Stimulated activated CD4-positive, alpha-beta T cell treated with anti-CD3 and anti-CD28 coated beads, Interleukin-4, amount 100 ng/mL, for 4 hours (primary cell): ENCODE measurements at regions not wholly inside any gene's neighbourhood (a gene's known extent, or its start where the extent isn't known, plus 50 kb on each side); places are given as distances from the start of the nearest gene placed in this dataset.

Experiments
- DNase-seq, 2 experiments: peaks; one replicate each; pipeline ENCODE4 v3.0.0-alpha.2; 2020

DNA sequence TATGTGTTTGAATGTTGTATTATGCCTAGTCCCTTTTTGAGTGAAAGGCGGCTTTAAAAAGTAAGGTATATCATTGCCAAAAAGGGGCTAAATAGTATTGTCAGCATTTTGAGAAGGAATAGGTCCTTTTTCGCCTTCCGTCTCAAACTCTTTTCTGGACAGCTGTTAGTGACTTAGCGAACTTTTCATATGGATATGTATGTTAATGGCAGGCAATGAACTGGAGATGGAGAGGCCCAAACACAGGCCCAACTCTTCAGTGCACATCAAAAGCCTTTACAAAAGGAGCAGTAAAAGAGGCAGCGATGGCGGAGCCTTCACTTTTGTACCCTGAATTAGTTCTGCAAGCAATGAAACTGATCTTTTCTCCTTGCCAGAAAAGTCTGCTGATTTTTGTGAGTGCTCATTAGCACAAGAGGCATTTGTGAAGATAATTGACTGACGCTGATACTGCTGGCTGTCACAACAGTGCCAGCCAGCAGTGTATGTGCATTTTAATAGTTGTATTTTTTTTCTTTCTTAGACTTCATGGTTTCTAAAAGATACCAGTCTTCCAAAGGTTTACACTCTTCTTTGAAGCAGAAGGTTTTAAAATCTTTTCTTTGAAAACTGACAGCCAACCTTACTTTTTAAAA, 243.7 kb upstream of the SP8 start:
- DNase-seq, result no peak

DNA sequence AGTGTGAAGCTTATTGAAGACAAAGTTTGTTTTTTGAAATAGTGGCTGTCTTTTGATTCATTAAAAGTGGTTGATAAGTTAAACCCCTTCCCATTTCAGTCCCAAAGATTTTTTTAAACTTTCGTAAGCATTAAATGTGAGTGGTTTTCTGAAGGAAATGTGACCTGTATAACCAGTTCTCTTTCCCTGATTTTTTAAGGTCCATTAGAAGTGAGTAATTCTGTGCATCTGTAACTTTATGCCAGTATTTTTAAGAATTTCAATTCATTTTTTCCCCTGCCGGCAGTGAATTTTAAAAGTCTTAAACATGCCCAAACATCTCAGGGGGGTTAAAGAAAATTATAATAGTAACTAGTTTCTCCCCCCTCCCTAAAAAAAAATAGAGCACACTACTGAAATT, 254.6 kb upstream of the SP8 start:
- no peak for DNase-seq

DNA sequence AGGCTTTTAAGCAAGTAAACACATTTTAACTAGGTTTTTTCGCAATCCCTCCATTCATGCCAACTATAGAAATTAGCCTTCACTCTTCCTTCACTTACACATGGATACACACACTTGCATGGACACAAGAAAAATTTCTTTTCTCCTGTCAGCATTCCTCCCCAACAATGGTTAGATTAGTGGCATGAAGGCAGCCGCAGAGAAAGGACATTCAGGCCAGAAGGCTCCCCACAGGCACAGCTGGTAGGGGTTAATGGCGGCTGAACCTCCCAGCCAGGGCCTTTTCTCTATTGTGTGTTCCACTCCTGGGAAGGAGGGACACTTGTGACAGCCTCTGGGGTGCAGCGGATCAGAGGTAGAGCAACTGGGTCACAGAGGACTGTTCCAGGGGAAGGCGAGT, 255.0 kb upstream of the SP8 start:
- DNase-seq, result no peak

GRCh38 chr7:21044384-21044783, 257.7 kb upstream of the SP8 start:
- DNase-seq, result no peak

- DNase-seq, result no peak
Measured at GRCh38 chr7:21044913-21045568, 258.4 kb upstream of the SP8 start.

DNA sequence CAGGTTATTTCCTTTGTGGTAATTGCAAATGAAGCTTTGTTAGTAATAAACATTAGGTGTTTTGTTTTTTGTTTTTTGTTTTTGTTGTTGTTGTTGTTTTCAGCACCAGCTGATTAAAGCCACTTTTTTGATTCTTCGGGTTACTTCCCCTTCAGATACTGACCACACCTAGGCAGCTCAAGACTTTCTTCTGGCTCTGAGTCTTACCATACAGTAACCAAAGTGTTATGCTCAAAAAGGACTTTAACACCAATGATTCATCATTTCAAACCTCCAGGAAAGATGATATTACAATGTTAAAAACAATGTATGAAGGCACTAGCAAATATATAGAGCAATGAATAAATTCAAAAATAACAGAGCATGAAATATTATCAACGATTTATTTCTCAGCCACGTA, 265.2 kb upstream of the SP8 start:
- DNase-seq, result no peak

- DNase-seq, result no peak
Measured at GRCh38 chr7:21054427-21055112, 267.9 kb upstream of the SP8 start.

DNA sequence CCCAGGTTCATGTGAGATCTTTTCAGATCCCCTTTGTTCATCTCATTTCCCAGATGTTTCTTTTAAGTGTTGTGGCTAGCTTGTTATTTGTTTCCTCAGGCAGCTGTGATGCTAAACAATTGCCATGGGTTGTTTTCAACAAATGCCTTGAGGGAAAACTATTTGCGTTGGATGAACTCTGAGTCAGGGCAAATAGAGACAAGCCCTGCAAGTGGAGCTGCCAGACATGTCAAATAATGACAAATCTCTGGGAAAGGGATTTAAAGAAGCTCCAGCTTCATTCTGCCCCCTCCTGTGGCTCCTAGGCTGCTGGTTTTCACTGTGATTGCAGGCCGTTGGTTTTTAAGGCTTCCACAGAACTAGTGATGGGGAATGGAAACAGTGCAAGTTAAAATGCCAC, 272.4 kb upstream of the SP8 start:
- DNase-seq, result no peak

DNA sequence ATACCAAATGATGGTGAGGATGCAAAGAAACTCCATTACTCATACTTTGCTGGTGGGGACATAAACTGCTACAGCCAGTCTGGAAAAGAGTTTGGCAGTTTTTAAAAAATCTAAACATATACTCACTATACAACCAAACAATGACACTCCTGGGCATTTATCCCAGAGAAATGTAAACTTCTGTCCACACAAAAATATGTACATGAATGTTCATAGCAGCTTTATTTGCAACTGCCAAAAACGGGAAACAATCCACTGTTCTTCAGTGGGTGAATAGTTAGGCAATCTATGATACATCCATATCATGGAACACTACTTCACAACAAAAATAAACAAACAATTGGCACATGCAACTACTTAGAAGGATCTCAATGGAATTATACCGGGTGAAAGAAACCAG, 276.4 kb upstream of the SP8 start:
- DNase-seq, result no peak

DNA sequence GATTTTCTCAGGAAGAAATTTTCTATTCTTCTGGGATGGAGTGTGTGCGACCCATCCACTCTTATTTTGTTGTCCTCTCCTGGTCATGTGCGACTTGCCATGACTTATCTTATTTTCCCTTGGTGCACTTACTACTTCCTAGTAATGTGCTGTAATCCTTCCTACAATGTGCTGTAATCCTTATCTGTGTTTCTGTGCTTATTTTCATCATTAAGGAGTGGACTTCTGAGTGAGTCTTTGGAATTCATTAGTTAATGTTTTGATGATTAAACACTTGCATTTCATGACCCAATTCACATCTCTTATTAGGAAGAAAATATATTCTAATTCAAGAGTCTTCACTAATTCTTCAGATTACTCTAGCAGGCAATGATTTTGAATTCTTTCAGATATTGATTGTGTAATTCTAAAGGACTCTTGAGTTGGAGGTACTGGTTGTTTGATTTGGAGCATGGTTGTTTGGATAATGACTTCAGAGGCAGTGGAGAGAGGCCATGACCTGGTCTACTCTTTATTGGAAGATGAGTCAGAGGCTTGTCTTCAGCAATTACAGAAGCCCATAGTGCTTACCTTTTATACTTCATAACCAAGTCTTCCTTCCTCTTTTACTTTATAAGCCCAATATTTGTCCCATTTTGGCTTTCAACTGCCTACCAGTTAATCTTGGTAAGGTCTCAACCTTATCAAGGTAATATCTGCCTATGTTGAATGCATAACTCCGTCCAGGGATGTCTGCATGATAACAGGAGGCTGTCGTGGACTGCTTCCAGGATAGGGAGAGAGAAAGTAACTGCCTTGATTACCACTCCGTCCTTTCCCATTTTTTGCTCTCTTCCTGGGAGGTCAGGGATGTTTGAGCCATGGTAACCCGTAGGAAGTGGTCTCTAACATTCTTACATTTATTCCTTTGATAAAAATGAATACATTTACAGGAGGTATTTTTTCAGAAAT, 278.3 kb upstream of the SP8 start:
- no peak for DNase-seq

GRCh38 chr7:21066221-21066620, 279.5 kb upstream of the SP8 start:
- no peak for DNase-seq

DNA sequence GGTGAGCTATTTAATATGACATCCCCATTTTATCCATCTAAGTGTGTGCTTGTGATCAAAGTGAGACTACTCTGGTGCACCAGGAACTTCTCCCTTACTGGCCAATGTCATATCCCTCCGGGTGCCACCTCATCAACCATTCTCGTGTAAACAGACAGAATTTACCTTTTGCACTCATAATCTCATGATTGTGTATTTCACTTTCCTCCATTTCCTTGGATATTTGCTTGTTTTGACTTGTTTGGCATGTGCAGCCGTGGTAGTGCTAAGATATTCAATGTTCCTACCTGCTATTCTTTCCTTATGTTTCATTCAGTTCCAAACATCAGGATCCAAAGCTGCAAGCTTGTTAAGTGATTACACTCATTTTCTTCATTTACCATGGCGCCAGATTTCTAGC, 280.5 kb upstream of the SP8 start:
- no peak for DNase-seq

DNA sequence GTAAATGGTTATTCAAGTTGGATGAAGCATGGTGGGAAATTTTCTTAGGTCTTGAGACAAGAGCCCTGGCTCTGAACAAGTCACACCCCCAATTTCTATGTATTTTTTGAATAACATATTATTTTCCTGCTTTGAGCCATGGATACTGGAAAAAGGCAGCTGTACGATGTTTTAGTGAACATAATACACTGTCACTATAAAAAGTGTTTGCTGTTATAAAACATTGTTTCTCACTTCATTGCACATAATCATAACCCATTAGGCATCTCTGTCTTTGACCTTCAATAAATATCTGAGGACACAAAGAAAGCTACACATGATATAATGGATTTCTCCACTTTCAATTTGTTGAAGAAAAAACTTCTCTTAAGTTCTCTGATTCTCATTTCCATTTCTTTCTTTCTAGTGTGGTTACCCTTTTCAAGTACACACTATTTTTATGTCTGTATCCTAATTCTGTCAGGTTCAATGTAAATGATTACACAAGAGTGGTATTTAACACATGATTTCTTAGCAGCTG, 283.9 kb upstream of the SP8 start:
- DNase-seq, result no peak

- DNase-seq, result no peak
Measured at GRCh38 chr7:21071561-21072501, 285.1 kb upstream of the SP8 start.

DNA sequence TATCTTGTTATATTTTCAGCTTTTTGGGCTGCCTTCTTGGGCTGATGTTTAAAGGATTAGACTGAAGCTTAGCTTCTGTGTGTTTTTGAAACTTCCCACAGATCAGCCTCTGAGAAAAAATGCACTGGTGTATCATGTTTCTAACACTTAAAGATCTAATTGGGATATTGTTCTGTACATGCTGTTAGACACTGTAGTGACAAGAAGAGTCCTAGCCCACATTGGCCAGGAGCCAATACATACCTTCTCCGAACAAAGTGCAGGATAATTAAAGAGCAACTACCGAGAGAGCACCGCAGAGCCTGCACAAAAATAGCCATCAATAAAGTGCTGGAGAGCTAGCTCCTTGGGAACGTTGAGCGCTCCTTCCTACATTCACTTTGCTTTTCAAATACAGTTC, 289.4 kb upstream of the SP8 start:
- no peak for DNase-seq

DNA sequence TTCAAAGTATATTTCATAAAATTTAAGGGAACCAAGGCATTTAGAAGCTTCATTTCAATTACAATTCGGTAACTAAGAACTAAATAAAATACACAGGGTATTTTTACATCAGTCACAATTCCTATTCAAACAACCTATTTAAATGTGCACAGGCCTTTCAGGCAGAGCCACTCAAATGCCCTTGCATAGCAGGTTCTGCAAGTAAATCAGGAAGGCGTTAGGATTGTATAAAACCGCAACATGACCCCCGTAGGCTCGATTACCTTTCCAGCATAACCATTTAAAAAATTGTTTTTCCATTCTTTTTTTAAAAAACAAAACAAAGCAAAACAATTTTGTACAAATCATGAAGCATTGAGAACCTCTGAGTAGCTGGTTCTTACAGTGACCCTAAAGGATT, 289.9 kb upstream of the SP8 start:
- no peak for DNase-seq

- DNase-seq, result no peak
Measured at GRCh38 chr7:21077602-21078001, 290.9 kb upstream of the SP8 start.

- DNase-seq, result no peak
Measured at GRCh38 chr7:21084286-21084685, 297.6 kb upstream of the SP8 start.

DNA sequence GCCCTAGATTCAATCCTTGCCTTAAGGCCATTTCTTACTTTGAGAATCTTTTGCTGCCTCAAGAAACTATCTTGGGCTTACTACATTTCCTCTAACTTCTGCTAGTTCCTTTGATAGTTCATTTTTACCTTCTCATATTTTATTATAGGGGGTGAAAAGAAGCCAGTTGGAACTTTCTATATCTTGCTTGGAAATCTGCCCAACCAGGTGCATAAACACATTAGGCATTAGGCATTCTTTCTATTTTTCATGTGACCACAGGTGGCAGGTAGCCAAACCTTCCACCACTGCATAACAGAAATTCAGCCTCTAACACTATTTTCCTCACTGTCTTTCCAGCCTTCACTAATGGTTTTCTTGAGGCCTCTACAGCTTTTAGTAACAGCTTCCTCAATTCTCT, 300.0 kb upstream of the SP8 start:
- DNase-seq, result no peak

- DNase-seq, result no peak
Measured at GRCh38 chr7:21089653-21090052, 303.0 kb upstream of the SP8 start.

DNA sequence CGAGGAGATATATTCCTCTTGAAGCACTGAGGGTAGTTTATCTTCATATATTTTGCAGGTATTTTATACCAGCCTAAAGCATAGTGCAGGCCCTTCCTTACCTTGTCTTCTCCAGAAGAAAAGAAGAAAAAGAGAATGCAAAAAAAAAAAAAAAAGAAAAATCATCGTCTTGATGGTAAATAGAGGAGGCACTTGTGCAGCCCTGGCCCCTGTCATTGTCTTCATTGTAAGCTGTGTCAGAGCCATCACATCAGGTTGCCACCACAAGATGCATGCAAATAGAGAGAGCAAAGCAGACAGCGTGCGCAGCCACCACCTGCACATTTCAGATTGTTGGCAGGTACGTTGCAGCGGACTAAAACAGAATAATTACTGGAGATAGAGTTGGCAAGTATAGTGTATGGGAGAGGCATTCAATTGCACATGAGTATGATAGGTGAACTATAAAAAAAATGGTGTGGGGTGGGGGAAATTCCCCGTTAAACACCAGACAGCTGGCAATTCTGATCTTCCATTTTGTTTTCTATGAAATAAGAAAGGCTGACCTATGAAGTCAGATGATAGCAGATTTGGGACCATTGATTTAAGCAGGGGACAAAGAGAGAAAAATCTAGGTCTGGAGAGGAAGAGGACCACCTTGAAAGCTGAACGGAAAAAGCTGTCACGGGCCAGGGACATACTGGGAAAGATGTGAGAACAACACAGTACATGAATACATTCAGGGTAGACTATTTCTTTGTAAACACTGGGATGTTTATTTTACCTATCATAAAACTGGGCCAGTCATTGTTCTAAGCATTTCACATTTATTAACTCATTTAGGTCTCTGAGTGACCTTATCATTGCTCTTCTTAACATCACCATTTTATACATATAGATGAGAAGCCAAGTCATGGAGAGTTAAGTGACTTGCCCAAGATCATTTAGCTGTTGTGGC, 306.3 kb upstream of the SP8 start:
- no peak for DNase-seq
